Prostate gland (tissue), 2 donors: ENCODE measurements at regions not wholly inside any gene's neighbourhood (a gene's known extent, or its start where the extent isn't known, plus 50 kb on each side); places are given as distances from the start of the nearest gene placed in this dataset.

Experiments
- DNase-seq: peaks from one replicate; pipeline ENCODE4 v3.0.0-alpha.2; 2019; ENCODE audit warnings: low spot score
- H3K27ac ChIP-seq, 2 donors: fragments of 200-600 bp; sonication (generic); 2 replicates each; pipeline ENCODE4 v1.5.1; 2017 to 2019
- H3K27me3 ChIP-seq: fragments of 200-600 bp; sonication (generic); replicated peaks from 2 replicates; pipeline ENCODE4 v1.5.1; 2019; ENCODE audit not compliant: insufficient read depth
- H3K36me3 ChIP-seq, 2 donors: fragments of 200-600 bp; sonication (generic); 1 replicate in 1 of 2; 2 replicates in 1 of 2; pipeline versions ENCODE4 v1.5.1 to v1.8.1; 2017 to 2019
- H3K4me1 ChIP-seq: fragments of 200-600 bp; sonication (generic); replicated peaks from 2 replicates; pipeline ENCODE4 v1.5.1; 2019
- H3K4me3 ChIP-seq, 2 donors: fragments of 200-600 bp; sonication (generic); 2 replicates each; pipeline ENCODE4 v1.5.1; 2017 to 2019
- H3K9me3 ChIP-seq: fragments of 200-600 bp; sonication (generic); 2 replicates; pipeline ENCODE4 v1.5.1; 2017
- CTCF ChIP-seq, 4 experiments: fragments of 200-600 bp in 2 of 4; fragments of 450-650 bp in 2 of 4; sonication (generic) in 2 of 4; IDR thresholded peaks; 1 replicate in 3 of 4; 2 replicates in 1 of 4; pipeline ENCODE4 v1.5.1; 2016 to 2019; ENCODE audit warnings: antibody characterized with exemption in 4 of 4, mild to moderate bottlenecking in 2 of 4, moderate library complexity in 2 of 4
- POLR2A ChIP-seq: fragments of 450-650 bp; IDR thresholded peaks from one replicate; pipeline ENCODE4 v1.6.1; 2016; ENCODE audit warnings: antibody characterized with exemption, mild to moderate bottlenecking
- POLR2AphosphoS5 ChIP-seq: sonication (generic); formaldehyde crosslinking; IDR thresholded peaks from one replicate; pipeline ENCODE4 v1.6.1; 2017; ENCODE audit warnings: antibody characterized with exemption
- WGBS: methylation state at CpG from one replicate; pipeline ENCODE4 v1.1.5; 2018; 5-methylcytosine and 5-hydroxymethylcytosine counted together
- intact Hi-C: fragments of 100-400 bp; cut with DNase I; formaldehyde crosslinking; loops from one replicate; pipeline ENCODE4 v1.14.2; 2022

GRCh38 chr18:24913507-24914170, 438.3 kb downstream of the ZNF521 start:
- Histone ChIP-seq H3K36me3 (no peaks in the 10 kb centered on the region), H3K4me1 (no peaks in the 10 kb centered on the region), H3K27ac (no peak overlapping the region), H3K27me3 (peaks cover 2% of the 10 kb centered on the region), H3K9me3 (no peaks in the 10 kb centered on the region), H3K4me3 (no peak overlapping the region)
- DNase-seq: no peak
- TF ChIP-seq CTCF (IDR thresholded peaks at IDR 0.05) (no peak), POLR2A (no peak), POLR2AphosphoS5 (no peak)
- intact Hi-C loops: no loop called here
- 71% methylated on average over 8 of the region's 8 CpGs for WGBS

- Histone ChIP-seq H3K4me3 (no peak overlapping the region), H3K27me3 (peaks cover 2% of the 10 kb centered on the region), H3K4me1 (no peaks in the 10 kb centered on the region), H3K36me3 (no peaks in the 10 kb centered on the region), H3K9me3 (no peaks in the 10 kb centered on the region), H3K27ac (no peak overlapping the region)
- 59% methylated on average over 1 of the region's 1 CpG for WGBS
- intact Hi-C loops: no loop called here
- DNase-seq: no peak
- no peak for TF ChIP-seq POLR2AphosphoS5
These were observed 437.8 kb downstream of the ZNF521 start for GRCh38 chr18:24914171-24914525.

- no peak for DNase-seq
- WGBS: 81% methylated on average over 8 of the region's 8 CpGs
- intact Hi-C loops: no loop called here
- H3K4me1 ChIP-seq: no peaks in the 10 kb centered on the region
- peaks cover 2% of the 10 kb centered on the region for H3K27me3 ChIP-seq
- H3K4me3 ChIP-seq: no peak overlapping the region
- H3K9me3 ChIP-seq: no peaks in the 10 kb centered on the region
- TF ChIP-seq POLR2A (no peak), POLR2AphosphoS5 (no peak), CTCF (IDR thresholded peaks at IDR 0.05) (no peak)
- H3K36me3 ChIP-seq: no peaks in the 10 kb centered on the region
- no peak overlapping the region for H3K27ac ChIP-seq
These were observed 437.3 kb downstream of the ZNF521 start for GRCh38 chr18:24914685-24915084.

- DNase-seq: no peak
- H3K4me1 ChIP-seq: no peaks in the 10 kb centered on the region
- no peaks in the 10 kb centered on the region for H3K36me3 ChIP-seq
- peaks cover 2% of the 10 kb centered on the region for H3K27me3 ChIP-seq
- H3K27ac ChIP-seq: no peak overlapping the region
- H3K4me3 ChIP-seq: no peak overlapping the region
- WGBS: 49% methylated on average over 4 of the region's 4 CpGs
- intact Hi-C loops: no loop called here
- H3K9me3 ChIP-seq: no peaks in the 10 kb centered on the region
- TF ChIP-seq POLR2AphosphoS5 (no peak), POLR2A (no peak), CTCF (IDR thresholded peaks at IDR 0.05) (no peak)
These were observed 436.4 kb downstream of the ZNF521 start for GRCh38 chr18:24915547-24915946.

- peaks cover 2% of the 10 kb centered on the region for H3K27me3 ChIP-seq
- no peak for DNase-seq
- intact Hi-C loops: no loop called here
- H3K4me1 ChIP-seq: no peaks in the 10 kb centered on the region
- no peak for TF ChIP-seq CTCF (IDR thresholded peaks at IDR 0.05)
- no peak overlapping the region for H3K27ac ChIP-seq
- H3K4me3 ChIP-seq: no peak overlapping the region
- no peaks in the 10 kb centered on the region for H3K36me3 ChIP-seq
- WGBS: 82% methylated on average over 9 of the region's 9 CpGs
- no peaks in the 10 kb centered on the region for H3K9me3 ChIP-seq
These were observed 434.2 kb downstream of the ZNF521 start for GRCh38 chr18:24917767-24918166.
